Chondrocyte (in vitro differentiated cells): ENCODE measurements at regions not wholly inside any gene's neighbourhood (a gene's known extent, or its start where the extent isn't known, plus 50 kb on each side); places are given as distances from the start of the nearest gene placed in this dataset.
"Not testable (repeated sequence)": the region's sequence is repeated elsewhere in the genome, so short reads cannot be mapped to it uniquely, and the experiment has no call there.

Experiments used
- DNase-seq: peaks from one replicate; pipeline ENCODE4 v3.0.0; 2021; ENCODE audit warnings: mixed read lengths, low spot score
- H3K27ac Mint-ChIP-seq: one replicate; pipeline ENCODE4 v1.8.0; 2021; ENCODE audit warnings: mild to moderate bottlenecking, moderate library complexity, mixed read lengths; ENCODE audit not compliant: unreplicated experiment
- H3K27me3 Mint-ChIP-seq: 2 replicates; pipeline ENCODE4 v1.8.0; 2021; ENCODE audit warnings: low read depth, mixed read lengths
- H3K36me3 Mint-ChIP-seq: 2 replicates; pipeline ENCODE4 v1.8.0; 2021; ENCODE audit warnings: low read depth, mixed read lengths
- H3K4me1 Mint-ChIP-seq: 2 replicates; pipeline ENCODE4 v1.8.0; 2021; ENCODE audit warnings: low read depth, mild to moderate bottlenecking, mixed read lengths
- H3K4me3 Mint-ChIP-seq: one replicate; pipeline ENCODE4 v1.8.0; 2021; ENCODE audit warnings: mild to moderate bottlenecking, moderate library complexity, mixed read lengths; ENCODE audit not compliant: unreplicated experiment
- H3K9me3 Mint-ChIP-seq: 2 replicates; pipeline ENCODE4 v1.8.0; 2021; ENCODE audit warnings: low read depth, mixed read lengths
- CTCF ChIP-seq: fragments of 200-600 bp; sonication (generic); IDR thresholded peaks from 2 replicates; pipeline ENCODE4 v1.5.0; 2021; ENCODE audit warnings: antibody characterized with exemption, mild to moderate bottlenecking, moderate library complexity

DNA sequence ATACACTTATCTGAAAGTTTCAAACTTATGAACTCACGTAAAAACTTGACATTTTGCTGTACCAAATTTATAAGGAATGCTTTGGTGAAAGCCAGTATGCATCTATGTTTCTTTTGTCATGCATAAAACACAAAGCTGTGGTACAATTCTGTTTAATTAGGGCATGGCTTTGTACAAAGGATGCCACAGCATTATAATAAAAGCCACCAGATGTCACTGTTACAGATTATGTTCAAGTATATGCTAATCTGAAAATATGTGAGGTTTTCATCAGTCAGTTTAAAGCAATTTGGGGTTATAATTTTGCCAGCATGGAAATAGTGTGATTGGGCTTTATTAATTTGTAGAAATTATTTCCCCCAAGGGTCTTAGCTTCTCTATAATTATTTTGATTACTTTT, 69.0 kb downstream of the ATOH1 start:
- peaks cover 30% of the 10 kb centered on the region for H3K27me3 Mint-ChIP-seq
- no peaks in the 10 kb centered on the region for H3K9me3 Mint-ChIP-seq
- H3K4me3 Mint-ChIP-seq = no peak overlapping the region
- H3K4me1 Mint-ChIP-seq = no peaks in the 10 kb centered on the region
- DNase-seq = no peak
- no peak overlapping the region for H3K27ac Mint-ChIP-seq
- H3K36me3 Mint-ChIP-seq = no peaks in the 10 kb centered on the region
- TF ChIP-seq CTCF = peak; percentile 76

DNA sequence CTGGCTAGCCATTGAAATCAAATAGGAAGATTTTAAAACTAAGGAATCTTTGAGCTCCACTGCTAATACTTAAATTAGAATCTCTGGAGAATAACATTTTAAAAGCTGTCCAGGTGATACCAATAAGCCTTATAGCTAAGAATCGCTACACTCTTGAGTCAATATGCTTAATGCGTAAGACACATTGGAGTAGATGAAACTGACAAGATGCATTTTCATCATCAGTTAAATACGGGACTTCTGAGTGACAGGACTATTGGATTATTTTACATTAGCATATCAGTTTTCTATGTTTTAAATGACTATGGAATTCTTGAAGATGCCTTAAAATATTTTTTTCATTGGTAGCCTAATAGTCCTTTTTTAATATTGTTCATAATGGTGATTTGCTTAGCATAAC, 80.2 kb downstream of the ATOH1 start:
- Mint-ChIP-seq H3K27ac (no peak overlapping the region), H3K4me1 (no peaks in the 10 kb centered on the region)
- no peak for TF ChIP-seq CTCF

GRCh38 chr4:93911671-93912070, 83.1 kb downstream of the ATOH1 start:
- H3K9me3 Mint-ChIP-seq = no peaks in the 10 kb centered on the region
- TF ChIP-seq CTCF = no peak
- no peaks in the 10 kb centered on the region for H3K4me1 Mint-ChIP-seq
- no peaks in the 10 kb centered on the region for H3K36me3 Mint-ChIP-seq
- DNase-seq = no peak
- peaks cover 6% of the 10 kb centered on the region for H3K27me3 Mint-ChIP-seq
- no peak overlapping the region for H3K27ac Mint-ChIP-seq
- H3K4me3 Mint-ChIP-seq = no peak overlapping the region

More for the DNA sequence above, 80.2 kb downstream of the ATOH1 start:
- Mint-ChIP-seq H3K27me3 (peaks cover 6% of the 10 kb centered on the region), H3K36me3 (no peaks in the 10 kb centered on the region), H3K4me3 (no peak overlapping the region), H3K9me3 (no peaks in the 10 kb centered on the region)
- DNase-seq = no peak

DNA sequence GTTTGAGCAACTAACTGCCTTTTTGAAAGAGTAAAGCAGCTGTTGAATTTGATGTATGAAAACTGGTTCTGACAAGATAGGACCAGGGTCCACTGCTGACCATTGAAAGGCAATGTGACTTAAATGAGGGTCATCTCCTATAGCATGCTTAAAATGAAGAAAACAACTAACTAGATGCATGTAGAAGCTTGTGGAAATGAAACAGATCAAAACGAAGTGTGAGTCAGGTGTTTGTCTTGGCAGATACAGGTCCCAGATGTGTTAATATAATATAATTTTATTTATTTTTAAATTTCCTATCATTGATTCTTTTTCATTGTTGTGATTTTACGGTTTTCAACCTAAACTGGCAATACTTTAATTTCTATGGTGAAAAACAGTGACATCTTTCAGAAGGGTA, 83.6 kb downstream of the ATOH1 start:
- DNase-seq = no peak
- no peak for TF ChIP-seq CTCF
- no peak overlapping the region for H3K27ac Mint-ChIP-seq
- H3K4me1 Mint-ChIP-seq = no peaks in the 10 kb centered on the region
- no peaks in the 10 kb centered on the region for H3K9me3 Mint-ChIP-seq
- H3K4me3 Mint-ChIP-seq = no peak overlapping the region
- H3K27me3 Mint-ChIP-seq = peaks cover 6% of the 10 kb centered on the region
- H3K36me3 Mint-ChIP-seq = no peaks in the 10 kb centered on the region

DNA sequence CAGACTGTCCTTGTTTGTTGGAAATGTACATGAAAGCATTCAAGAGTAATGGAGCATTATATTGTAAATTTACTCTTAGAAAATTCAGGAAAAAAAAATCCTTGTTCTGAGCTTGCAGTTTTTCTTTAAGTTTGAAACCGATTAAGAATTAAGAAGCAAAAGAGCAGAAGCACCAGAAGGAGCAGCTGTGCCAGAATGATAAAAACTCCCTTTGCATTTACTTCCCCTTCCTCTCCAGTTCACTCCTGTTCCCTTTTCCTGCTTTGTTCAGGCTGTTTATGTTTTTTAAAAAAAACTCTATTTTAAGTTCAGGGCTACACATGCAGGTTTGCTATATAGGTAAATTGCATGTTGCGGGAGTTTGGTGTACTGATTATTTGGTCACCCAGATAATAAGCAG, 90.3 kb downstream of the ATOH1 start:
- Mint-ChIP-seq H3K27me3 (peaks cover 4% of the 10 kb centered on the region), H3K4me1 (no peaks in the 10 kb centered on the region), H3K4me3 (no peak overlapping the region), H3K36me3 (no peaks in the 10 kb centered on the region), H3K27ac (no peak overlapping the region), H3K9me3 (no peaks in the 10 kb centered on the region)
- no peak for TF ChIP-seq CTCF
- DNase-seq = no peak

DNA sequence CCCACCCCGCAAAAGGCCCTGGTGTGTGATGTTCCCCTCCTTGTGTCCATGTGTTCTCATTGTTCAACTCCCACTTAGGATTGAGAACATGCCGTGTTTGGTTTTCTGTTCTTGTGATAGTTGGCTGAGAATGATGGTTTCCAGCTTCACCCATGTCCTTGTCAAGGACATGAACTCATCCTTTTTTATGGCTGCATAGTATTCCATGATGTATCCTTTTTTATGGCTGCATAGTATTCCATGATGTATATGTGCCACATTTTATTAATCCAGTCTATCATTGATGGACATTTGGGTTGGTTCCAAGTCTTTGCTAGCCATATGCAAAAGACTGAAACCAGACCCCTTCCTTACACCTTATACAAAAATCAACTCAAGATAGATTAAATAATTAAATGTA, 95.0 kb downstream of the ATOH1 start:
- not testable (repeated sequence) for H3K27me3 Mint-ChIP-seq, H3K36me3 Mint-ChIP-seq, H3K4me1 Mint-ChIP-seq, H3K4me3 Mint-ChIP-seq, H3K27ac Mint-ChIP-seq, H3K9me3 Mint-ChIP-seq, DNase-seq
